ENCODE measurements at regions not wholly inside any gene's neighbourhood (a gene's known extent, or its start where the extent isn't known, plus 50 kb on each side); places are given as distances from the start of the nearest gene placed in this dataset.

DNA sequence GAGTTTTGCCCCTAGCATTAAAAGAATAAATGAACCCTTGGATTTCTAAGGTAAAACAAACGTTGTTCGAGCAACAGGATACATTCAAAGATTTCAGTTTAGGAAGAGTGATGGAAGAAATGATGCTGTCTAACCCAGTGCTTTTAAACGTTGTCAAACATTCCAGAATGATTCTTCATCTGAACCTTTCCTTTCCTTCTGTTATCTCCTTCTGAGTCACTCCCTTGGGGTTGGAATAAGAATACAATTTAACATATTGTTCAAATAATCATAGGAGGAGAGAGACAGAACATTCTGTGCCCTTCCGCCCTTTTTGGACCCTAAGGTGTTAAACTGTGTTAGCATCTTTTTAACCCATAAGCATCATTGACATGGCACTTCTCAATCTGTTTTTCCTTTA lies 61.1 kb upstream of the RCOR3 start:
- H3K9me2 ChIP-seq (ENCODE audit: insufficient read depth) = no peaks in the 10 kb centered on the region
- no peak overlapping the region for H3K4me3 ChIP-seq
- Mint-ChIP-seq H3K4me1 (no peaks in the 10 kb centered on the region), H3K4me3 (no peak overlapping the region), H3K9me3 (peaks cover 15% of the 10 kb centered on the region), H3K27me3 (ENCODE audit: insufficient read depth, low read depth, poor library complexity) (peaks cover 2% of the 10 kb centered on the region), H3K36me3 (ENCODE audit: low read depth) (peaks cover 9% of the 10 kb centered on the region; the same call in 2 of the 3 replicates), H3K27ac (no peak overlapping the region)
- H3K27me3 ChIP-seq (ENCODE audit: insufficient read depth) = no peaks in the 10 kb centered on the region
- no peaks in the 10 kb centered on the region for H3K4me1 ChIP-seq (ENCODE audit: insufficient read depth)
- no peak overlapping the region for H3K4me2 ChIP-seq
- no peak overlapping the region for H2AFZ ChIP-seq
- ATAC-seq = no peak
- TF ChIP-seq ZNF114 (CRISPR knock-in tag; IDR thresholded peaks at IDR 0.05) (no peak), CREB1 (CRISPR knock-in tag; IDR thresholded peaks at IDR 0.05; ENCODE audit: low read depth) (no peak), EZH2 (IDR thresholded peaks at IDR 0.05; ENCODE audit: low read depth, unreplicated experiment) (no peak), POLR2AphosphoS5 (IDR thresholded peaks at IDR 0.05; ENCODE audit: low read depth) (no peak), JUNB (IDR thresholded peaks at IDR 0.05; ENCODE audit: unreplicated experiment) (no peak), STAT1 (IDR thresholded peaks at IDR 0.05; ENCODE audit: unreplicated experiment) (no peak), NANOG (IDR thresholded peaks at IDR 0.05; ENCODE audit: borderline replicate concordance) (no peak), ZNF331 (CRISPR knock-in tag; IDR thresholded peaks at IDR 0.05; ENCODE audit: low read depth) (no peak), EZH2phosphoT487 (IDR thresholded peaks at IDR 0.05; ENCODE audit: unreplicated experiment) (no peak)
- TF ChIP-seq, protein P1, sequence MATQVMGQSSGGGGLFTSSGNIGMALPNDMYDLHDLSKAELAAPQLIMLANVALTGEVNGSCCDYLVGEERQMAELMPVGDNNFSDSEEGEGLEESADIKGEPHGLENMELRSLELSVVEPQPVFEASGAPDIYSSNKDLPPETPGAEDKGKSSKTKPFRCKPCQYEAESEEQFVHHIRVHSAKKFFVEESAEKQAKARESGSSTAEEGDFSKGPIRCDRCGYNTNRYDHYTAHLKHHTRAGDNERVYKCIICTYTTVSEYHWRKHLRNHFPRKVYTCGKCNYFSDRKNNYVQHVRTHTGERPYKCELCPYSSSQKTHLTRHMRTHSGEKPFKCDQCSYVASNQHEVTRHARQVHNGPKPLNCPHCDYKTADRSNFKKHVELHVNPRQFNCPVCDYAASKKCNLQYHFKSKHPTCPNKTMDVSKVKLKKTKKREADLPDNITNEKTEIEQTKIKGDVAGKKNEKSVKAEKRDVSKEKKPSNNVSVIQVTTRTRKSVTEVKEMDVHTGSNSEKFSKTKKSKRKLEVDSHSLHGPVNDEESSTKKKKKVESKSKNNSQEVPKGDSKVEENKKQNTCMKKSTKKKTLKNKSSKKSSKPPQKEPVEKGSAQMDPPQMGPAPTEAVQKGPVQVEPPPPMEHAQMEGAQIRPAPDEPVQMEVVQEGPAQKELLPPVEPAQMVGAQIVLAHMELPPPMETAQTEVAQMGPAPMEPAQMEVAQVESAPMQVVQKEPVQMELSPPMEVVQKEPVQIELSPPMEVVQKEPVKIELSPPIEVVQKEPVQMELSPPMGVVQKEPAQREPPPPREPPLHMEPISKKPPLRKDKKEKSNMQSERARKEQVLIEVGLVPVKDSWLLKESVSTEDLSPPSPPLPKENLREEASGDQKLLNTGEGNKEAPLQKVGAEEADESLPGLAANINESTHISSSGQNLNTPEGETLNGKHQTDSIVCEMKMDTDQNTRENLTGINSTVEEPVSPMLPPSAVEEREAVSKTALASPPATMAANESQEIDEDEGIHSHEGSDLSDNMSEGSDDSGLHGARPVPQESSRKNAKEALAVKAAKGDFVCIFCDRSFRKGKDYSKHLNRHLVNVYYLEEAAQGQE (IDR thresholded peaks at IDR 0.05; ENCODE audit: unreplicated experiment) = no peak
- TF ChIP-seq, protein P2, sequence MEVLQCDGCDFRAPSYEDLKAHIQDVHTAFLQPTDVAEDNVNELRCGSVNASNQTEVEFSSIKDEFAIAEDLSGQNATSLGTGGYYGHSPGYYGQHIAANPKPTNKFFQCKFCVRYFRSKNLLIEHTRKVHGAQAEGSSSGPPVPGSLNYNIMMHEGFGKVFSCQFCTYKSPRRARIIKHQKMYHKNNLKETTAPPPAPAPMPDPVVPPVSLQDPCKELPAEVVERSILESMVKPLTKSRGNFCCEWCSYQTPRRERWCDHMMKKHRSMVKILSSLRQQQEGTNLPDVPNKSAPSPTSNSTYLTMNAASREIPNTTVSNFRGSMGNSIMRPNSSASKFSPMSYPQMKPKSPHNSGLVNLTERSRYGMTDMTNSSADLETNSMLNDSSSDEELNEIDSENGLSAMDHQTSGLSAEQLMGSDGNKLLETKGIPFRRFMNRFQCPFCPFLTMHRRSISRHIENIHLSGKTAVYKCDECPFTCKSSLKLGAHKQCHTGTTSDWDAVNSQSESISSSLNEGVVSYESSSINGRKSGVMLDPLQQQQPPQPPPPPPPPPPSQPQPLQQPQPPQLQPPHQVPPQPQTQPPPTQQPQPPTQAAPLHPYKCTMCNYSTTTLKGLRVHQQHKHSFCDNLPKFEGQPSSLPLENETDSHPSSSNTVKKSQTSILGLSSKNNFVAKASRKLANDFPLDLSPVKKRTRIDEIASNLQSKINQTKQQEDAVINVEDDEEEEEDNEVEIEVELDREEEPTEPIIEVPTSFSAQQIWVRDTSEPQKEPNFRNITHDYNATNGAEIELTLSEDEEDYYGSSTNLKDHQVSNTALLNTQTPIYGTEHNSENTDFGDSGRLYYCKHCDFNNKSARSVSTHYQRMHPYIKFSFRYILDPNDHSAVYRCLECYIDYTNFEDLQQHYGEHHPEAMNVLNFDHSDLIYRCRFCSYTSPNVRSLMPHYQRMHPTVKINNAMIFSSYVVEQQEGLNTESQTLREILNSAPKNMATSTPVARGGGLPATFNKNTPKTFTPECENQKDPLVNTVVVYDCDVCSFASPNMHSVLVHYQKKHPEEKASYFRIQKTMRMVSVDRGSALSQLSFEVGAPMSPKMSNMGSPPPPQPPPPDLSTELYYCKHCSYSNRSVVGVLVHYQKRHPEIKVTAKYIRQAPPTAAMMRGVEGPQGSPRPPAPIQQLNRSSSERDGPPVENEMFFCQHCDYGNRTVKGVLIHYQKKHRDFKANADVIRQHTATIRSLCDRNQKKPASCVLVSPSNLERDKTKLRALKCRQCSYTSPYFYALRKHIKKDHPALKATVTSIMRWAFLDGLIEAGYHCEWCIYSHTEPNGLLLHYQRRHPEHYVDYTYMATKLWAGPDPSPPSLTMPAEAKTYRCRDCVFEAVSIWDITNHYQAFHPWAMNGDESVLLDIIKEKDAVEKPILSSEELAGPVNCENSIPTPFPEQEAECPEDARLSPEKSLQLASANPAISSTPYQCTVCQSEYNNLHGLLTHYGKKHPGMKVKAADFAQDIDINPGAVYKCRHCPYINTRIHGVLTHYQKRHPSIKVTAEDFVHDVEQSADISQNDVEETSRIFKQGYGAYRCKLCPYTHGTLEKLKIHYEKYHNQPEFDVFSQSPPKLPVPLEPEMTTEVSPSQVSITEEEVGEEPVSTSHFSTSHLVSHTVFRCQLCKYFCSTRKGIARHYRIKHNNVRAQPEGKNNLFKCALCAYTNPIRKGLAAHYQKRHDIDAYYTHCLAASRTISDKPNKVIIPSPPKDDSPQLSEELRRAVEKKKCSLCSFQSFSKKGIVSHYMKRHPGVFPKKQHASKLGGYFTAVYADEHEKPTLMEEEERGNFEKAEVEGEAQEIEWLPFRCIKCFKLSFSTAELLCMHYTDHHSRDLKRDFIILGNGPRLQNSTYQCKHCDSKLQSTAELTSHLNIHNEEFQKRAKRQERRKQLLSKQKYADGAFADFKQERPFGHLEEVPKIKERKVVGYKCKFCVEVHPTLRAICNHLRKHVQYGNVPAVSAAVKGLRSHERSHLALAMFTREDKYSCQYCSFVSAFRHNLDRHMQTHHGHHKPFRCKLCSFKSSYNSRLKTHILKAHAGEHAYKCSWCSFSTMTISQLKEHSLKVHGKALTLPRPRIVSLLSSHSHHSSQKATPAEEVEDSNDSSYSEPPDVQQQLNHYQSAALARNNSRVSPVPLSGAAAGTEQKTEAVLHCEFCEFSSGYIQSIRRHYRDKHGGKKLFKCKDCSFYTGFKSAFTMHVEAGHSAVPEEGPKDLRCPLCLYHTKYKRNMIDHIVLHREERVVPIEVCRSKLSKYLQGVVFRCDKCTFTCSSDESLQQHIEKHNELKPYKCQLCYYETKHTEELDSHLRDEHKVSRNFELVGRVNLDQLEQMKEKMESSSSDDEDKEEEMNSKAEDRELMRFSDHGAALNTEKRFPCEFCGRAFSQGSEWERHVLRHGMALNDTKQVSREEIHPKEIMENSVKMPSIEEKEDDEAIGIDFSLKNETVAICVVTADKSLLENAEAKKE (CRISPR knock-in tag; IDR thresholded peaks at IDR 0.05) = no peak
- no peaks in the 10 kb centered on the region for H3K79me2 ChIP-seq (replicated peaks; ENCODE audit: insufficient read depth)
- no peak overlapping the region for H3K27ac ChIP-seq (ENCODE audit: low read depth)
- H3K36me3 ChIP-seq (ENCODE audit: insufficient read depth) = no peaks in the 10 kb centered on the region
- H3F3A ChIP-seq (replicated peaks; ENCODE audit: low read depth) = no peaks in the 10 kb centered on the region
- H4K20me1 ChIP-seq (replicated peaks; ENCODE audit: insufficient read depth) = no peaks in the 10 kb centered on the region
- DNase-seq (ENCODE audit: low spot score) = no peak
